Activated T-cell treated with anti-CD3 and anti-CD28 coated beads, Interleukin-2, amount 50 U/mL, for 4 hours (primary cell): ENCODE measurements at regions not wholly inside any gene's neighbourhood (a gene's known extent, or its start where the extent isn't known, plus 50 kb on each side); places are given as distances from the start of the nearest gene placed in this dataset.
"Not testable (repeated sequence)": the region's sequence is repeated elsewhere in the genome, so short reads cannot be mapped to it uniquely, and the experiment has no call there.

ENCODE experiments used
- ATAC-seq, 2 donors: fragments of 200-7000 bp; cut with Tn5 transposase; one replicate each; pipeline ENCODE4 v1.10.0; 2021
- DNase-seq: peaks from one replicate; pipeline ENCODE4 v3.0.0-alpha.2; 2020
- H3K27me3 Mint-ChIP-seq: one replicate; pipeline ENCODE4 v1.8.0; 2021; ENCODE audit warnings: low read depth, mixed read lengths
- H3K36me3 Mint-ChIP-seq: one replicate; pipeline ENCODE4 v1.8.0; 2022; ENCODE audit warnings: mixed read lengths; ENCODE audit not compliant: insufficient read depth
- H3K4me1 Mint-ChIP-seq: one replicate; pipeline ENCODE4 v1.8.0; 2021; ENCODE audit warnings: low read depth, mixed read lengths
- H3K4me3 Mint-ChIP-seq: one replicate; pipeline ENCODE4 v1.8.0; 2021; ENCODE audit warnings: mild to moderate bottlenecking, moderate library complexity, mixed read lengths
- H3K9me3 Mint-ChIP-seq: one replicate; pipeline ENCODE4 v1.8.0; 2021; ENCODE audit warnings: mixed read lengths

- DNase-seq, H3K36me3 Mint-ChIP-seq, H3K4me3 Mint-ChIP-seq, H3K4me1 Mint-ChIP-seq, H3K27me3 Mint-ChIP-seq, ATAC-seq, H3K9me3 Mint-ChIP-seq: not testable (repeated sequence)
Observed at GRCh38 chr7:65719123-65719798, 153.6 kb upstream of the VKORC1L1 start.

GRCh38 chr7:65722361-65722792 lies 150.5 kb upstream of the VKORC1L1 start:
- Mint-ChIP-seq H3K4me3 (no peak overlapping the region), H3K36me3 (peaks cover 8% of the 10 kb centered on the region), H3K4me1 (peaks cover 3% of the 10 kb centered on the region), H3K9me3 (no peaks in the 10 kb centered on the region), H3K27me3 (no peaks in the 10 kb centered on the region)
- peak; percentile 56 to 73 for ATAC-seq
- peak; percentile 69 for DNase-seq

- H3K9me3 Mint-ChIP-seq, H3K4me3 Mint-ChIP-seq, DNase-seq, ATAC-seq, H3K27me3 Mint-ChIP-seq, H3K4me1 Mint-ChIP-seq, H3K36me3 Mint-ChIP-seq: not testable (repeated sequence)
Observed at GRCh38 chr7:65727182-65727581, 145.7 kb upstream of the VKORC1L1 start.

GRCh38 chr7:65731129-65731528 lies 141.7 kb upstream of the VKORC1L1 start:
- H3K4me3 Mint-ChIP-seq = peak overlapping the region; percentile 54
- H3K27me3 Mint-ChIP-seq = no peaks in the 10 kb centered on the region
- DNase-seq = no peak
- H3K4me1 Mint-ChIP-seq = peaks cover 3% of the 10 kb centered on the region
- ATAC-seq = no peak
- no peaks in the 10 kb centered on the region for H3K9me3 Mint-ChIP-seq
- H3K36me3 Mint-ChIP-seq = peaks cover 9% of the 10 kb centered on the region

GRCh38 chr7:65731562-65732035 lies 141.3 kb upstream of the VKORC1L1 start:
- ATAC-seq (peak; percentile 72 to 85), DNase-seq (no peak)
- H3K36me3 Mint-ChIP-seq = peaks cover 8% of the 10 kb centered on the region
- H3K27me3 Mint-ChIP-seq = no peaks in the 10 kb centered on the region
- no peaks in the 10 kb centered on the region for H3K9me3 Mint-ChIP-seq
- no peak overlapping the region for H3K4me3 Mint-ChIP-seq
- H3K4me1 Mint-ChIP-seq = peaks cover 3% of the 10 kb centered on the region

- Mint-ChIP-seq H3K4me3 (no peak overlapping the region), H3K36me3 (peaks cover 7% of the 10 kb centered on the region), H3K4me1 (peaks cover 1% of the 10 kb centered on the region), H3K27me3 (no peaks in the 10 kb centered on the region), H3K9me3 (no peaks in the 10 kb centered on the region)
- ATAC-seq = no peak
- no peak for DNase-seq
Observed at GRCh38 chr7:65744406-65744805, 128.5 kb upstream of the VKORC1L1 start.

GRCh38 chr7:65746398-65746669 lies 126.5 kb upstream of the VKORC1L1 start:
- ATAC-seq (no peak), DNase-seq (no peak)
- Mint-ChIP-seq H3K36me3 (peaks cover 2% of the 10 kb centered on the region), H3K4me1 (peaks cover 9% of the 10 kb centered on the region), H3K4me3 (no peak overlapping the region), H3K9me3 (no peaks in the 10 kb centered on the region), H3K27me3 (no peaks in the 10 kb centered on the region)

GRCh38 chr7:65749039-65749438 lies 123.8 kb upstream of the VKORC1L1 start:
- Mint-ChIP-seq H3K27me3 (no peaks in the 10 kb centered on the region), H3K4me3 (no peak overlapping the region), H3K4me1 (peaks cover 24% of the 10 kb centered on the region), H3K9me3 (no peaks in the 10 kb centered on the region), H3K36me3 (peaks cover 5% of the 10 kb centered on the region)
- DNase-seq (no peak), ATAC-seq (no peak)

- Mint-ChIP-seq H3K36me3 (peaks cover 6% of the 10 kb centered on the region), H3K4me3 (peak overlapping the region; percentile 95), H3K9me3 (no peaks in the 10 kb centered on the region), H3K4me1 (peaks cover 25% of the 10 kb centered on the region), H3K27me3 (no peaks in the 10 kb centered on the region)
- DNase-seq = no peak
- ATAC-seq = no peak
Observed at GRCh38 chr7:65749518-65749917, 123.4 kb upstream of the VKORC1L1 start.

- ATAC-seq (peak; percentile 99), DNase-seq (peak; percentile 81)
- no peaks in the 10 kb centered on the region for H3K9me3 Mint-ChIP-seq
- peaks cover 27% of the 10 kb centered on the region for H3K4me1 Mint-ChIP-seq
- H3K27me3 Mint-ChIP-seq = no peaks in the 10 kb centered on the region
- H3K36me3 Mint-ChIP-seq = peaks cover 9% of the 10 kb centered on the region
- peak overlapping the region; percentile 95 for H3K4me3 Mint-ChIP-seq
Observed at GRCh38 chr7:65750511-65751344, 122.1 kb upstream of the VKORC1L1 start.

- H3K27me3 Mint-ChIP-seq = not testable (repeated sequence)
- H3K36me3 Mint-ChIP-seq = peaks cover 21% of the 10 kb centered on the region
Observed at GRCh38 chr7:65754070-65754469, 118.8 kb upstream of the VKORC1L1 start.

GRCh38 chr7:65758991-65759390 lies 113.9 kb upstream of the VKORC1L1 start:
- peaks cover 11% of the 10 kb centered on the region for H3K4me1 Mint-ChIP-seq
- H3K27me3 Mint-ChIP-seq, ATAC-seq: not testable (repeated sequence)

More at GRCh38 chr7:65754070-65754469, 118.8 kb upstream of the VKORC1L1 start:
- not testable (repeated sequence) for H3K4me3 Mint-ChIP-seq, ATAC-seq, DNase-seq, H3K9me3 Mint-ChIP-seq
- H3K4me1 Mint-ChIP-seq = peaks cover 29% of the 10 kb centered on the region

GRCh38 chr7:65762712-65763111 lies 110.2 kb upstream of the VKORC1L1 start:
- H3K4me1 Mint-ChIP-seq, H3K9me3 Mint-ChIP-seq, H3K4me3 Mint-ChIP-seq, H3K27me3 Mint-ChIP-seq, DNase-seq: not testable (repeated sequence)
- peaks cover 17% of the 10 kb centered on the region for H3K36me3 Mint-ChIP-seq
- ATAC-seq = peak in 1 of 2 donors; percentile 46

More at GRCh38 chr7:65758991-65759390, 113.9 kb upstream of the VKORC1L1 start:
- not testable (repeated sequence) for H3K4me3 Mint-ChIP-seq, DNase-seq, H3K9me3 Mint-ChIP-seq
- H3K36me3 Mint-ChIP-seq = peaks cover 27% of the 10 kb centered on the region

- H3K4me3 Mint-ChIP-seq, H3K9me3 Mint-ChIP-seq, DNase-seq, ATAC-seq, H3K27me3 Mint-ChIP-seq: not testable (repeated sequence)
- peaks cover 15% of the 10 kb centered on the region for H3K36me3 Mint-ChIP-seq
- peaks cover 10% of the 10 kb centered on the region for H3K4me1 Mint-ChIP-seq
Observed at GRCh38 chr7:65763114-65763513, 109.8 kb upstream of the VKORC1L1 start.
